ENCODE measurements at regions not wholly inside any gene's neighbourhood (a gene's known extent, or its start where the extent isn't known, plus 50 kb on each side); places are given as distances from the start of the nearest gene placed in this dataset.

DNA sequence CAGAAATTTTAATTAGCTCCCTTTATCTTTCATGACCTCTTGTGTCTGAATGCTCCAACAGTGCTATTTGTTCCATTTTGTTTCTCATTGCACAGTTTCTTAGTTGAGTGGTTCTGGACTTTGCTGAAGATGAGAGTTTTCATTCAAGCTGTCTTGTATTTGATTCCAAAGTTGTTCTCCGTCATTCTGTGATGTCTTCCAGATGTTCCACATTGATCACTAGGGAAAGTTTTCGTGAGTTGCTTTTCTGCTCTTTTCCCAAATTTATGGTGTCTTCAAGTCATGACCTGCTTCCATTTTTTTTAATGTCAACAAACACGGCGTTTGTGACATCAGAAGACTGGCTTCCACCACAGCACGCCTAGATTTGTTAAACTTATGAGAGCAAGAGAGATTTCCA, 575.5 kb downstream of the MRPL39 start:
- H3K4me3 ChIP-seq (ENCODE audit: control insufficient read depth, low read depth, low read length) = no peak overlapping the region
- no peak for DNase-seq (ENCODE audit: low read depth)
- TF ChIP-seq, protein P1, sequence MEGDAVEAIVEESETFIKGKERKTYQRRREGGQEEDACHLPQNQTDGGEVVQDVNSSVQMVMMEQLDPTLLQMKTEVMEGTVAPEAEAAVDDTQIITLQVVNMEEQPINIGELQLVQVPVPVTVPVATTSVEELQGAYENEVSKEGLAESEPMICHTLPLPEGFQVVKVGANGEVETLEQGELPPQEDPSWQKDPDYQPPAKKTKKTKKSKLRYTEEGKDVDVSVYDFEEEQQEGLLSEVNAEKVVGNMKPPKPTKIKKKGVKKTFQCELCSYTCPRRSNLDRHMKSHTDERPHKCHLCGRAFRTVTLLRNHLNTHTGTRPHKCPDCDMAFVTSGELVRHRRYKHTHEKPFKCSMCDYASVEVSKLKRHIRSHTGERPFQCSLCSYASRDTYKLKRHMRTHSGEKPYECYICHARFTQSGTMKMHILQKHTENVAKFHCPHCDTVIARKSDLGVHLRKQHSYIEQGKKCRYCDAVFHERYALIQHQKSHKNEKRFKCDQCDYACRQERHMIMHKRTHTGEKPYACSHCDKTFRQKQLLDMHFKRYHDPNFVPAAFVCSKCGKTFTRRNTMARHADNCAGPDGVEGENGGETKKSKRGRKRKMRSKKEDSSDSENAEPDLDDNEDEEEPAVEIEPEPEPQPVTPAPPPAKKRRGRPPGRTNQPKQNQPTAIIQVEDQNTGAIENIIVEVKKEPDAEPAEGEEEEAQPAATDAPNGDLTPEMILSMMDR (IDR thresholded peaks at IDR 0.05; ENCODE audit: control insufficient read depth, insufficient read depth, low read depth, low read length, missing control alignments) = no peak

GRCh38 chr21:25029580-25029979, 577.7 kb downstream of the MRPL39 start:
- TF ChIP-seq, protein P1 (IDR thresholded peaks at IDR 0.05; ENCODE audit: control insufficient read depth, insufficient read depth, low read depth, low read length, missing control alignments) = no peak
- no peak overlapping the region for H3K4me3 ChIP-seq (ENCODE audit: control insufficient read depth, low read depth, low read length)
- DNase-seq (ENCODE audit: low read depth) = no peak

- H3K4me3 ChIP-seq (ENCODE audit: control insufficient read depth, low read depth, low read length) = no peak overlapping the region
- DNase-seq (ENCODE audit: low read depth) = no peak
- TF ChIP-seq, protein P1 (IDR thresholded peaks at IDR 0.05; ENCODE audit: control insufficient read depth, insufficient read depth, low read depth, low read length, missing control alignments) = no peak
Observed at GRCh38 chr21:25025596-25025995, 581.7 kb downstream of the MRPL39 start.

- TF ChIP-seq, protein P1 (IDR thresholded peaks at IDR 0.05; ENCODE audit: control insufficient read depth, insufficient read depth, low read depth, low read length, missing control alignments) = no peak
- no peak overlapping the region for H3K4me3 ChIP-seq (ENCODE audit: control insufficient read depth, low read depth, low read length)
- no peak for DNase-seq (ENCODE audit: low read depth)
Observed at GRCh38 chr21:25024639-25025038, 582.6 kb downstream of the MRPL39 start.

DNA sequence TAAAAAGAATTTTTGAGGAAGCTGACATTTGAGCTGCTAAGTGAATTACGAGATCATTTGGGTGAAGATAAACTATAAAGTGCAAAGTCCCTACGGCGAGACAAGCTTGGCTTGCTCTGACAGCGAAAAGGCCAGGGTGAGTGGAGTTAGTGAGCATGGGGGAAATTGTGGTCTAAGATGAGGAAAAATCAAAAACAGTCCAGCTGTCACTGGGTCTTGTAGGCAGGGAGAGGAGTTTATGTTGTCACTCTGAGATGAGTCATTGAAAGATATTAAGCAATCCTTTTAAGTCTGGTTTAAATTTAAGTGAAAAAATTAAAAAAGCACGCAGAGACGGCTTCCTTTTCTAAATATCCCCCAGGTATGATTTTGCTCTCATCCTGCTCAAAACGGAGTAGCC, 601.9 kb downstream of the MRPL39 start:
- DNase-seq (ENCODE audit: low read depth) = no peak
- H3K4me3 ChIP-seq (ENCODE audit: control insufficient read depth, low read depth, low read length) = no peak overlapping the region
- TF ChIP-seq, protein P1 (IDR thresholded peaks at IDR 0.05; ENCODE audit: control insufficient read depth, insufficient read depth, low read depth, low read length, missing control alignments) = no peak

GRCh38 chr21:25002676-25003075, 604.6 kb downstream of the MRPL39 start:
- H3K4me3 ChIP-seq (ENCODE audit: control insufficient read depth, low read depth, low read length) = no peak overlapping the region
- TF ChIP-seq, protein P1 (IDR thresholded peaks at IDR 0.05; ENCODE audit: control insufficient read depth, insufficient read depth, low read depth, low read length, missing control alignments) = no peak
- DNase-seq (ENCODE audit: low read depth) = no peak

DNA sequence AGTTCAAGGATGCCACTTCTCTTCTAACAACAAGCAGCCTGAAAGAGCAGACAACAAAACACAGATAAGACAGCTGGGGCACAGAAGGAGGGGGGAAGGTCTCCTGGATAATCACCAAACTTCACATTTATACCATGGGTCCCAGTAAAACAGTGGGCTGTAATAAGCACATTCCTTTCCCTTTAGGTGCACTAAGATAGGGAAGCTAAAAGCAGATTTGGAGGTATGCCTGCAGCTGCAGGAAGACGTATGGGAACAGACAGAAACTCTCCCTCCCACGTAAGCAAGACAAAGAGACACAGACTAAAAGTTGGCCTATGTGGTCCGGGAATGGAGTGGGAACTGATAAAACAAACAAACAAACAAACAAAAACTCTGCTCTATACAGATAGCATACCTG, 612.1 kb downstream of the MRPL39 start:
- DNase-seq (ENCODE audit: low read depth) = no peak
- no peak overlapping the region for H3K4me3 ChIP-seq (ENCODE audit: control insufficient read depth, low read depth, low read length)
- TF ChIP-seq, protein P1 (IDR thresholded peaks at IDR 0.05; ENCODE audit: control insufficient read depth, insufficient read depth, low read depth, low read length, missing control alignments) = no peak

Data from AG09309 (cell line).